IMR-90 (cell line): ENCODE measurements at regions not wholly inside any gene's neighbourhood (a gene's known extent, or its start where the extent isn't known, plus 50 kb on each side); places are given as distances from the start of the nearest gene placed in this dataset.
A peak's percentile ranks its signal among the peaks of the same experiment; 100 is the strongest.

Experiments used
- ATAC-seq: fragments of 200-7000 bp; cut with Tn5 transposase; 2 replicates; pipeline ENCODE4 v1.9.1; 2020; ENCODE audit warnings: low read depth, mild to moderate bottlenecking, moderate library complexity
- BruUV-seq: library from RNA; stranded (reverse); fragments of 400-500 nt; replicated peaks from 2 replicates; lab custom pipeline; 2021; lab: Mats Ljungman, UMichigan
- CTCF ChIA-PET: fragments of 300-600 bp; formaldehyde crosslinking; extraction: SDS; loops from one replicate; lab custom pipeline; 2021; ENCODE audit warnings: antibody characterized with exemption; lab: Yijun Ruan, JAX
- POLR2A ChIA-PET: fragments of 300-600 bp; sonication (Branson Sonifier 250); formaldehyde crosslinking; loops from one replicate; lab custom pipeline; 2022; ENCODE audit warnings: antibody characterized with exemption; ENCODE audit not compliant: unreplicated experiment; lab: Charles Lee
- DNase-seq: peaks from one replicate; pipeline ENCODE4 v3.0.0; 2013
- H2AFZ ChIP-seq: replicated peaks from 2 replicates; pipeline ENCODE3; 2013; ENCODE audit warnings: low read length, mild to moderate bottlenecking; ENCODE audit not compliant: poor library complexity
- H2AK5ac ChIP-seq: 2 replicates; pipeline ENCODE4 v1.6.1; 2013; ENCODE audit warnings: low read depth, low read length, inconsistent platforms
- H2AK9ac ChIP-seq: replicated peaks from 2 replicates; pipeline ENCODE3; 2013; ENCODE audit warnings: mild to moderate bottlenecking, low read depth, low read length, moderate library complexity; ENCODE audit not compliant: poor library complexity
- H2BK120ac ChIP-seq: 2 replicates; pipeline ENCODE4 v1.6.1; 2013; ENCODE audit warnings: low read depth, low read length, inconsistent platforms
- H2BK15ac ChIP-seq: 3 replicates; pipeline ENCODE4 v1.6.1; 2013; ENCODE audit warnings: low read depth, low read length, inconsistent platforms
- H2BK20ac ChIP-seq: 2 replicates; pipeline ENCODE4 v1.6.1; 2013; ENCODE audit warnings: low read depth, mild to moderate bottlenecking, inconsistent platforms, low read length, moderate library complexity
- H2BK5ac ChIP-seq: 2 replicates; pipeline ENCODE4 v1.6.1; 2013; ENCODE audit warnings: mild to moderate bottlenecking, low read depth, low read length, inconsistent platforms; ENCODE audit not compliant: poor library complexity, severe bottlenecking
- H3K14ac ChIP-seq: replicated peaks from 2 replicates; pipeline ENCODE4 v1.6.1; 2013; ENCODE audit warnings: low read depth, low read length, inconsistent platforms
- H3K18ac ChIP-seq: 2 replicates; pipeline ENCODE4 v1.6.1; 2013; ENCODE audit warnings: low read depth, low read length, control low read depth
- H3K23ac ChIP-seq: 2 replicates; pipeline ENCODE4 v1.6.1; 2013; ENCODE audit warnings: low read depth, low read length, inconsistent platforms
- H3K27ac ChIP-seq: 2 replicates; pipeline ENCODE4 v1.5.1; 2013; ENCODE audit warnings: mild to moderate bottlenecking, control low read depth, low read length; ENCODE audit not compliant: insufficient read depth
- H3K27me3 ChIP-seq: 2 replicates; pipeline ENCODE4 v1.6.1; 2013; ENCODE audit warnings: low read length; ENCODE audit not compliant: control insufficient read depth, insufficient read depth
- H3K36me3 ChIP-seq: 2 replicates; pipeline ENCODE4 v1.6.1; 2013; ENCODE audit warnings: low read length, mixed read lengths; ENCODE audit not compliant: control insufficient read depth, insufficient read depth
- H3K4ac ChIP-seq: 2 replicates; pipeline ENCODE4 v1.6.1; 2013; ENCODE audit warnings: low read depth, low read length, inconsistent platforms
- H3K4me1 ChIP-seq: 2 replicates; pipeline ENCODE4 v1.6.1; 2013; ENCODE audit warnings: low read length, mixed read lengths; ENCODE audit not compliant: control insufficient read depth, insufficient read depth
- H3K4me2 ChIP-seq: 2 replicates; pipeline ENCODE4 v1.6.1; 2013; ENCODE audit warnings: low read depth, mild to moderate bottlenecking, control low read depth, low read length, moderate library complexity
- H3K4me3 ChIP-seq: 2 replicates; pipeline ENCODE4 v1.5.1; 2013; ENCODE audit warnings: low read depth, mild to moderate bottlenecking, control low read depth, low read length, moderate library complexity; ENCODE audit not compliant: insufficient read depth
- H3K56ac ChIP-seq: 2 replicates; pipeline ENCODE4 v1.6.1; 2013; ENCODE audit warnings: low read length, inconsistent platforms; ENCODE audit not compliant: insufficient read depth; ENCODE audit errors: extremely low read depth
- H3K79me1 ChIP-seq, 2 experiments: 2 replicates each; pipeline ENCODE4 v1.6.1; 2013; ENCODE audit warnings: low read length in 2 of 2, inconsistent platforms in 1 of 2, low read depth in 1 of 2
- H3K9ac ChIP-seq: 2 replicates; pipeline ENCODE4 v1.6.1; 2013; ENCODE audit warnings: low read depth, low read length, control low read depth
- H3K9me1 ChIP-seq: 2 replicates; pipeline ENCODE4 v1.6.1; 2013; ENCODE audit warnings: low read length, inconsistent platforms; ENCODE audit not compliant: insufficient read depth
- H3K9me3 ChIP-seq: 2 replicates; pipeline ENCODE4 v1.6.1; 2013; ENCODE audit warnings: low read length; ENCODE audit not compliant: control insufficient read depth, insufficient read depth
- H4K20me1 ChIP-seq: 2 replicates; pipeline ENCODE4 v1.6.1; 2013; ENCODE audit warnings: low read length, inconsistent platforms; ENCODE audit not compliant: insufficient read depth
- H4K5ac ChIP-seq: 2 replicates; pipeline ENCODE4 v1.6.1; 2013; ENCODE audit warnings: mild to moderate bottlenecking, low read depth, low read length, control low read depth
- H4K8ac ChIP-seq, 2 experiments: 2 replicates each; pipeline ENCODE4 v1.6.1; 2013; ENCODE audit warnings: low read depth in 2 of 2, low read length in 2 of 2, control low read depth in 1 of 2, inconsistent platforms in 1 of 2
- H4K91ac ChIP-seq: 2 replicates; pipeline ENCODE4 v1.6.1; 2013; ENCODE audit warnings: low read depth, low read length, inconsistent platforms; ENCODE audit not compliant: insufficient read depth
- BHLHE40 ChIP-seq: fragments of 150-350 bp; IDR thresholded peaks from 2 replicates; pipeline ENCODE4 v1.6.1; 2016; ENCODE audit warnings: mild to moderate bottlenecking, low read depth, low read length
- CEBPB ChIP-seq: IDR thresholded peaks from 2 replicates; pipeline ENCODE4 v1.6.1; 2012; ENCODE audit warnings: low read depth, low read length, improper control_type of control experiment
- CHD1 ChIP-seq: IDR thresholded peaks from 2 replicates; pipeline ENCODE4 v1.6.1; 2012; ENCODE audit warnings: low read depth, low read length, improper control_type of control experiment
- CTCF ChIP-seq: conservative IDR thresholded peaks from 2 replicates; pipeline ENCODE4 v1.5.1; 2012; ENCODE audit warnings: mild to moderate bottlenecking, low read depth, low read length, improper control_type of control experiment
- ELK1 ChIP-seq: fragments of 150-350 bp; IDR thresholded peaks from 2 replicates; pipeline ENCODE4 v1.6.1; 2016; ENCODE audit warnings: low read depth, mild to moderate bottlenecking, low read length, moderate library complexity, borderline replicate concordance
- FOS ChIP-seq: fragments of 150-350 bp; IDR thresholded peaks from 2 replicates; pipeline ENCODE4 v1.6.1; 2016; ENCODE audit warnings: low read depth, low read length
- MAFK ChIP-seq: IDR thresholded peaks from 2 replicates; pipeline ENCODE4 v1.6.1; 2012; ENCODE audit warnings: low read depth, low read length, improper control_type of control experiment
- MAZ ChIP-seq: IDR thresholded peaks from 2 replicates; pipeline ENCODE4 v1.6.1; 2012; ENCODE audit warnings: low read depth, mild to moderate bottlenecking, low read length, improper control_type of control experiment, moderate library complexity, borderline replicate concordance
- MXI1 ChIP-seq: IDR thresholded peaks from 2 replicates; pipeline ENCODE4 v1.6.1; 2012; ENCODE audit warnings: low read depth, mild to moderate bottlenecking, low read length, moderate library complexity, borderline replicate concordance
- NFE2L2 ChIP-seq: fragments of 150-350 bp; IDR thresholded peaks from 2 replicates; pipeline ENCODE4 v1.6.1; 2016; ENCODE audit warnings: low read depth, mild to moderate bottlenecking, low read length
- POLR2A ChIP-seq: IDR thresholded peaks from 2 replicates; pipeline ENCODE4 v1.6.1; 2012; ENCODE audit warnings: mild to moderate bottlenecking, low read depth, low read length
- RAD21 ChIP-seq: IDR thresholded peaks from 2 replicates; pipeline ENCODE4 v1.6.1; 2012; ENCODE audit warnings: low read length, improper control_type of control experiment
- RCOR1 ChIP-seq: IDR thresholded peaks from 2 replicates; pipeline ENCODE4 v1.6.1; 2012; ENCODE audit warnings: mild to moderate bottlenecking, low read length, improper control_type of control experiment; ENCODE audit not compliant: insufficient replicate concordance
- RFX5 ChIP-seq: IDR thresholded peaks from 2 replicates; pipeline ENCODE4 v1.8.0; 2012; ENCODE audit warnings: low read depth, mild to moderate bottlenecking, low read length, moderate library complexity
- SMC3 ChIP-seq: fragments of 150-350 bp; IDR thresholded peaks from 2 replicates; pipeline ENCODE4 v1.6.1; 2016; ENCODE audit warnings: low read depth, mild to moderate bottlenecking, antibody characterized with exemption, low read length, moderate library complexity
- WGBS, 2 experiments: methylation state at CpG; one replicate each; pipeline versions ENCODE4 v1.1.5 to v1.1.7; 2013; ENCODE audit warnings: missing lambda C conversion rate in 2 of 2; ENCODE audit not compliant: insufficient read length in 1 of 2; ENCODE audit errors: extremely low coverage in 2 of 2; 5-methylcytosine and 5-hydroxymethylcytosine counted together
- dilution Hi-C: fragments of 300-500 bp; cut with HindIII; formaldehyde crosslinking; loops from one replicate; pipeline ENCODE4 v1.14.3; 2018; ENCODE audit warnings: low sequenced_read_pairs; ENCODE audit not compliant: unreplicated experiment
- in situ Hi-C: fragments of 300-500 bp; cut with MboI; formaldehyde crosslinking; loops from 3 replicates; pipeline ENCODE4 v1.14.3; 2019; ENCODE audit warnings: low sequenced_read_pairs, inconsistent platforms, mixed read lengths
- intact Hi-C: fragments of 100-400 bp; cut with micrococcal nuclease; formaldehyde crosslinking; loops from 2 replicates; pipeline ENCODE4 v1.10.0; 2022

GRCh38 chrX:8913655-8914409 lies 112.6 kb upstream of the FAM9A start:
- Histone ChIP-seq H3K27me3 (no peaks in the 10 kb centered on the region; the same call in 1 of the 2 replicates), H2BK20ac (no peak overlapping the region), H4K5ac (no peak overlapping the region), H3K36me3 (no peaks in the 10 kb centered on the region), H3K4me3 (no peak overlapping the region), H2BK5ac (no peak overlapping the region), H3K14ac (no peak overlapping the region), H2BK120ac (no peak overlapping the region), H3K56ac (no peak overlapping the region), H4K20me1 (no peaks in the 10 kb centered on the region), H3K9ac (no peak overlapping the region), H4K8ac (no peak overlapping the region), H3K9me3 (peaks cover 2% of the 10 kb centered on the region; the same call in 1 of the 2 replicates), H3K4ac (no peak overlapping the region), H3K23ac (no peak overlapping the region), H3K79me1 (no peaks in the 10 kb centered on the region), H3K27ac (peak overlapping the region; percentile 33; the same call in 1 of the 2 replicates), H3K4me1 (no peaks in the 10 kb centered on the region), H2AK9ac (no peak overlapping the region), H3K4me2 (peak overlapping the region; percentile 29; the same call in 1 of the 2 replicates), H2AK5ac (no peak overlapping the region), H4K91ac (no peak overlapping the region), H3K9me1 (no peaks in the 10 kb centered on the region), H2AFZ (no peak overlapping the region), H3K18ac (no peak overlapping the region), H2BK15ac (no peak overlapping the region)
- BruUV-seq: no TSS peak
- peak; percentile 71 for ATAC-seq
- no CpG with 5 or more reads among the region's 6 CpGs for WGBS, 2 experiments
- CTCF ChIA-PET: interaction anchor here (0.7 kb wide), 1 partner anchor 16 kb away, joined by 3 read pairs; no protein-coding TSS in a partner anchor
- peak; percentile 47 for DNase-seq
- in situ Hi-C loops: no loop called here
- dilution Hi-C loops: no loop called here
- POLR2A ChIA-PET: no interaction called here
- intact Hi-C loops: no loop called here
- TF ChIP-seq RAD21: no peak
- no peak for TF ChIP-seq RFX5
- no peak for TF ChIP-seq CEBPB
- TF ChIP-seq MXI1: no peak
- no peak for TF ChIP-seq CHD1
- TF ChIP-seq RCOR1: no peak
- no peak for TF ChIP-seq BHLHE40
- no peak for TF ChIP-seq POLR2A
- no peak for TF ChIP-seq FOS
- no peak for TF ChIP-seq CTCF
- no peak for TF ChIP-seq MAFK
- TF ChIP-seq ELK1: no peak
- TF ChIP-seq NFE2L2: no peak
- TF ChIP-seq SMC3: no peak
- TF ChIP-seq MAZ: no peak
